Parathyroid adenoma (tissue), 2 donors: ENCODE measurements at regions not wholly inside any gene's neighbourhood (a gene's known extent, or its start where the extent isn't known, plus 50 kb on each side); places are given as distances from the start of the nearest gene placed in this dataset.

Experiments used
- H2AFZ ChIP-seq: fragments of 300-600 bp; sonication (generic); one replicate; pipeline ENCODE4 v1.7.0; 2017; ENCODE audit warnings: antibody characterized with exemption, mild to moderate bottlenecking
- H3K27ac ChIP-seq: fragments of 300-600 bp; sonication (generic); one replicate; pipeline ENCODE4 v1.7.0; 2017
- H3K27me3 ChIP-seq: fragments of 300-600 bp; sonication (generic); one replicate; pipeline ENCODE4 v1.7.0; 2017; ENCODE audit warnings: low read length; ENCODE audit not compliant: control insufficient read depth, insufficient read depth
- H3K36me3 ChIP-seq: fragments of 300-600 bp; sonication (generic); one replicate; pipeline ENCODE4 v1.7.0; 2017; ENCODE audit warnings: low read length; ENCODE audit not compliant: control insufficient read depth, insufficient read depth
- H3K4me1 ChIP-seq: fragments of 300-600 bp; sonication (generic); one replicate; pipeline ENCODE4 v1.7.0; 2017; ENCODE audit warnings: control low read depth
- H3K4me2 ChIP-seq: fragments of 300-600 bp; sonication (generic); one replicate; pipeline ENCODE4 v1.7.0; 2017; ENCODE audit warnings: low read length
- H3K4me3 ChIP-seq: fragments of 300-600 bp; sonication (generic); one replicate; pipeline ENCODE4 v1.7.0; 2017; ENCODE audit warnings: low read depth, low read length
- H3K79me2 ChIP-seq: fragments of 300-600 bp; sonication (generic); one replicate; pipeline ENCODE4 v1.7.0; 2017; ENCODE audit warnings: control low read depth
- H3K9ac ChIP-seq: fragments of 300-600 bp; sonication (generic); one replicate; pipeline ENCODE4 v1.7.0; 2017; ENCODE audit warnings: mild to moderate bottlenecking
- H3K9me3 ChIP-seq: fragments of 300-600 bp; sonication (generic); one replicate; pipeline ENCODE4 v1.7.0; 2017; ENCODE audit warnings: low read length; ENCODE audit not compliant: control insufficient read depth
- CTCF ChIP-seq: fragments of 300-600 bp; sonication (generic); IDR thresholded peaks from one replicate; pipeline ENCODE4 v1.7.0; 2017; ENCODE audit warnings: antibody characterized with exemption, mild to moderate bottlenecking
- donor health status: primary hyperparathyroidism.

DNA sequence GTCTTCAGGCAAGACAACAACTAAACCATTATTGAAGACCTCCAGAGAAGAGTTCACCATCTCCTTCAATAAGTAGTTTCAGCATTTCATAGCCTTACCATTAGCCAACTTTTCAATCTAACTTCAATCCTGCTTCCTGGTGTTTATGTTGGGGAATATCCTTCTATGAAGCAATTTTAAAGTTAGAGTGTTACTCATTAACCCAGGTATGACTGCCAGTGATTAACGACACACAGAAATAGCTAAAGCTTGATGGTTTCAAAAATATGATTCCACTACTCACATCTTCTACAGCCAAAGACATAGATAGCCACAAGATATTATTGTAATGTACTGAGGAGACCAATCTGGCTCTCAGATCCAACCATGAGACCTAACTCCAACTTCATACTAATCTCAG is 403.2 kb downstream of the EFNB2 start:
- Histone ChIP-seq H3K4me2 (no peak overlapping the region), H3K79me2 (no peaks in the 10 kb centered on the region), H3K27me3 (no peaks in the 10 kb centered on the region), H2AFZ (no peak overlapping the region), H3K36me3 (no peaks in the 10 kb centered on the region), H3K27ac (no peak overlapping the region), H3K9me3 (no peaks in the 10 kb centered on the region), H3K4me1 (no peaks in the 10 kb centered on the region), H3K4me3 (no peak overlapping the region), H3K9ac (no peak overlapping the region)
- no peak for TF ChIP-seq CTCF

- H2AFZ ChIP-seq, result no peak overlapping the region
- H3K4me3 ChIP-seq, result no peak overlapping the region
- H3K36me3 ChIP-seq, result no peaks in the 10 kb centered on the region
These were observed 405.5 kb downstream of the EFNB2 start for GRCh38 chr13:106129993-106130392.

GRCh38 chr13:106129273-106129672 is 406.2 kb downstream of the EFNB2 start:
- H2AFZ ChIP-seq, result no peak overlapping the region
- H3K4me1 ChIP-seq, result no peaks in the 10 kb centered on the region
- no peaks in the 10 kb centered on the region for H3K27me3 ChIP-seq
- no peak overlapping the region for H3K27ac ChIP-seq
- no peaks in the 10 kb centered on the region for H3K36me3 ChIP-seq
- no peaks in the 10 kb centered on the region for H3K79me2 ChIP-seq
- no peak overlapping the region for H3K9ac ChIP-seq
- H3K4me2 ChIP-seq, result no peak overlapping the region
- no peak for TF ChIP-seq CTCF
- H3K4me3 ChIP-seq, result no peak overlapping the region
- H3K9me3 ChIP-seq, result no peaks in the 10 kb centered on the region

More at GRCh38 chr13:106129993-106130392, 405.5 kb downstream of the EFNB2 start:
- no peak overlapping the region for H3K27ac ChIP-seq
- H3K9ac ChIP-seq, result no peak overlapping the region
- H3K27me3 ChIP-seq, result no peaks in the 10 kb centered on the region
- no peak overlapping the region for H3K4me2 ChIP-seq
- H3K4me1 ChIP-seq, result no peaks in the 10 kb centered on the region
- TF ChIP-seq CTCF, result no peak
- H3K79me2 ChIP-seq, result no peaks in the 10 kb centered on the region
- no peaks in the 10 kb centered on the region for H3K9me3 ChIP-seq

GRCh38 chr13:106122234-106122633 is 413.2 kb downstream of the EFNB2 start:
- Histone ChIP-seq H3K9ac (no peak overlapping the region), H3K4me1 (no peaks in the 10 kb centered on the region), H3K36me3 (no peaks in the 10 kb centered on the region), H3K79me2 (no peaks in the 10 kb centered on the region), H2AFZ (no peak overlapping the region), H3K4me2 (no peak overlapping the region), H3K9me3 (no peaks in the 10 kb centered on the region), H3K27me3 (no peaks in the 10 kb centered on the region), H3K27ac (no peak overlapping the region), H3K4me3 (no peak overlapping the region)
- TF ChIP-seq CTCF, result no peak

DNA sequence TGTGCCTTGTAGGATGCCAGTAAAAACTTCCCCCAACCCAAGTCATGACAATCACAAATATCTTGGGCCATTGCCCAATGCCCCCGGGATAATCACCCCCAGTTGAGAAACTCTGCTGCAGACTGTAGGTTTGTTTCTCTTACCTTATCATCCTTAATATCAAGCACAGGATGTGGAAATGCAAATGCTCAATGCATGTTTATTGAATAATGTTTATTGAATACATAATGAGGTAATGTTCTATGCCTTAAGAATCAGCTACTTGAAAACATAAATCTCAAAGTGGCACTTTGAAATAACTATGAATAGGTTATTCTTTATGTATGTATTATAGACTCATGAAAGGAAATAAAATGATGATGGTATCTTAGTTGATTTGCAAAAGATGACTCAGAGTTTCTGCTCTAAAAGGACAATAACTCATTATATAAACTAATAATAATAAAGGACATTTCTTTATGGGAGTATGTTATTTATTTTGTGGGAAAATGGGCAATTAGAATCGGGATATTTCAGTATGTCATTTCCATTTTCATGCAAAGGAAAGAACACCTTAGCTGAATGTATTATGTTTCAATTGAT is 414.2 kb downstream of the EFNB2 start:
- no peak overlapping the region for H3K4me3 ChIP-seq
- H2AFZ ChIP-seq, result no peak overlapping the region
- no peak overlapping the region for H3K4me2 ChIP-seq
- H3K27ac ChIP-seq, result no peak overlapping the region
- no peak overlapping the region for H3K9ac ChIP-seq
- H3K4me1 ChIP-seq, result no peaks in the 10 kb centered on the region
- no peaks in the 10 kb centered on the region for H3K79me2 ChIP-seq
- H3K27me3 ChIP-seq, result no peaks in the 10 kb centered on the region
- no peaks in the 10 kb centered on the region for H3K36me3 ChIP-seq
- no peak for TF ChIP-seq CTCF
- H3K9me3 ChIP-seq, result no peaks in the 10 kb centered on the region
